ENCODE measurements at regions not wholly inside any gene's neighbourhood (a gene's known extent, or its start where the extent isn't known, plus 50 kb on each side); places are given as distances from the start of the nearest gene placed in this dataset.

DNA sequence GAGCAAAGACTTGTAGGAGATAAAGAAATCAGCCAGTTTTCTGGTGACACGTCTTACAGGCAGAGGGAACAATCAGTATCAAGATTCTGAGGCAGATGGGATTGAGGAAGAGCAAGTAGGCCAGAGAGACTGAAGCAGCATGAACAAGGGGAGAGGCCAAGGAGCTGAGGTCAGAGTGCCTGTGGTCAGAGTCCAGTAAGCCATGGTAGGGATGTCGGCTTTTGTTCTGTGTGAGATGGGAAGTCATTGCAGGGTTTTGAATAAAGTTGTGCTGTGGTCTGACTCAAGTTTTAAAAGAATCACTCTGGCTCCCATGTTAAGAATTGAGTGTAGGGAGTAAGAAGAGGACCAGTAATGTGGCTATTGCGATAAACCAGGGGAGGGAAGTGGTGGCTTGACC is 85.9 kb upstream of the IVNS1ABP start:
- TF ChIP-seq, protein P1, sequence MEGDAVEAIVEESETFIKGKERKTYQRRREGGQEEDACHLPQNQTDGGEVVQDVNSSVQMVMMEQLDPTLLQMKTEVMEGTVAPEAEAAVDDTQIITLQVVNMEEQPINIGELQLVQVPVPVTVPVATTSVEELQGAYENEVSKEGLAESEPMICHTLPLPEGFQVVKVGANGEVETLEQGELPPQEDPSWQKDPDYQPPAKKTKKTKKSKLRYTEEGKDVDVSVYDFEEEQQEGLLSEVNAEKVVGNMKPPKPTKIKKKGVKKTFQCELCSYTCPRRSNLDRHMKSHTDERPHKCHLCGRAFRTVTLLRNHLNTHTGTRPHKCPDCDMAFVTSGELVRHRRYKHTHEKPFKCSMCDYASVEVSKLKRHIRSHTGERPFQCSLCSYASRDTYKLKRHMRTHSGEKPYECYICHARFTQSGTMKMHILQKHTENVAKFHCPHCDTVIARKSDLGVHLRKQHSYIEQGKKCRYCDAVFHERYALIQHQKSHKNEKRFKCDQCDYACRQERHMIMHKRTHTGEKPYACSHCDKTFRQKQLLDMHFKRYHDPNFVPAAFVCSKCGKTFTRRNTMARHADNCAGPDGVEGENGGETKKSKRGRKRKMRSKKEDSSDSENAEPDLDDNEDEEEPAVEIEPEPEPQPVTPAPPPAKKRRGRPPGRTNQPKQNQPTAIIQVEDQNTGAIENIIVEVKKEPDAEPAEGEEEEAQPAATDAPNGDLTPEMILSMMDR (IDR thresholded peaks at IDR 0.05; ENCODE audit: insufficient read depth, low read length), result no peak
- no peak for TF ChIP-seq GABPA (IDR thresholded peaks at IDR 0.05; ENCODE audit: low read depth)
- TF ChIP-seq POLR2AphosphoS5 (IDR thresholded peaks at IDR 0.05; ENCODE audit: low read depth), result no peak
- TF ChIP-seq, protein P2, sequence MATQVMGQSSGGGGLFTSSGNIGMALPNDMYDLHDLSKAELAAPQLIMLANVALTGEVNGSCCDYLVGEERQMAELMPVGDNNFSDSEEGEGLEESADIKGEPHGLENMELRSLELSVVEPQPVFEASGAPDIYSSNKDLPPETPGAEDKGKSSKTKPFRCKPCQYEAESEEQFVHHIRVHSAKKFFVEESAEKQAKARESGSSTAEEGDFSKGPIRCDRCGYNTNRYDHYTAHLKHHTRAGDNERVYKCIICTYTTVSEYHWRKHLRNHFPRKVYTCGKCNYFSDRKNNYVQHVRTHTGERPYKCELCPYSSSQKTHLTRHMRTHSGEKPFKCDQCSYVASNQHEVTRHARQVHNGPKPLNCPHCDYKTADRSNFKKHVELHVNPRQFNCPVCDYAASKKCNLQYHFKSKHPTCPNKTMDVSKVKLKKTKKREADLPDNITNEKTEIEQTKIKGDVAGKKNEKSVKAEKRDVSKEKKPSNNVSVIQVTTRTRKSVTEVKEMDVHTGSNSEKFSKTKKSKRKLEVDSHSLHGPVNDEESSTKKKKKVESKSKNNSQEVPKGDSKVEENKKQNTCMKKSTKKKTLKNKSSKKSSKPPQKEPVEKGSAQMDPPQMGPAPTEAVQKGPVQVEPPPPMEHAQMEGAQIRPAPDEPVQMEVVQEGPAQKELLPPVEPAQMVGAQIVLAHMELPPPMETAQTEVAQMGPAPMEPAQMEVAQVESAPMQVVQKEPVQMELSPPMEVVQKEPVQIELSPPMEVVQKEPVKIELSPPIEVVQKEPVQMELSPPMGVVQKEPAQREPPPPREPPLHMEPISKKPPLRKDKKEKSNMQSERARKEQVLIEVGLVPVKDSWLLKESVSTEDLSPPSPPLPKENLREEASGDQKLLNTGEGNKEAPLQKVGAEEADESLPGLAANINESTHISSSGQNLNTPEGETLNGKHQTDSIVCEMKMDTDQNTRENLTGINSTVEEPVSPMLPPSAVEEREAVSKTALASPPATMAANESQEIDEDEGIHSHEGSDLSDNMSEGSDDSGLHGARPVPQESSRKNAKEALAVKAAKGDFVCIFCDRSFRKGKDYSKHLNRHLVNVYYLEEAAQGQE (IDR thresholded peaks at IDR 0.05; ENCODE audit: insufficient replicate concordance, low read depth), result no peak
- TF ChIP-seq SPI1 (IDR thresholded peaks at IDR 0.05; ENCODE audit: borderline replicate concordance, low read depth), result no peak

Data from HL-60 (cell line).